ENCODE measurements at regions not wholly inside any gene's neighbourhood (a gene's known extent, or its start where the extent isn't known, plus 50 kb on each side); places are given as distances from the start of the nearest gene placed in this dataset.

DNA sequence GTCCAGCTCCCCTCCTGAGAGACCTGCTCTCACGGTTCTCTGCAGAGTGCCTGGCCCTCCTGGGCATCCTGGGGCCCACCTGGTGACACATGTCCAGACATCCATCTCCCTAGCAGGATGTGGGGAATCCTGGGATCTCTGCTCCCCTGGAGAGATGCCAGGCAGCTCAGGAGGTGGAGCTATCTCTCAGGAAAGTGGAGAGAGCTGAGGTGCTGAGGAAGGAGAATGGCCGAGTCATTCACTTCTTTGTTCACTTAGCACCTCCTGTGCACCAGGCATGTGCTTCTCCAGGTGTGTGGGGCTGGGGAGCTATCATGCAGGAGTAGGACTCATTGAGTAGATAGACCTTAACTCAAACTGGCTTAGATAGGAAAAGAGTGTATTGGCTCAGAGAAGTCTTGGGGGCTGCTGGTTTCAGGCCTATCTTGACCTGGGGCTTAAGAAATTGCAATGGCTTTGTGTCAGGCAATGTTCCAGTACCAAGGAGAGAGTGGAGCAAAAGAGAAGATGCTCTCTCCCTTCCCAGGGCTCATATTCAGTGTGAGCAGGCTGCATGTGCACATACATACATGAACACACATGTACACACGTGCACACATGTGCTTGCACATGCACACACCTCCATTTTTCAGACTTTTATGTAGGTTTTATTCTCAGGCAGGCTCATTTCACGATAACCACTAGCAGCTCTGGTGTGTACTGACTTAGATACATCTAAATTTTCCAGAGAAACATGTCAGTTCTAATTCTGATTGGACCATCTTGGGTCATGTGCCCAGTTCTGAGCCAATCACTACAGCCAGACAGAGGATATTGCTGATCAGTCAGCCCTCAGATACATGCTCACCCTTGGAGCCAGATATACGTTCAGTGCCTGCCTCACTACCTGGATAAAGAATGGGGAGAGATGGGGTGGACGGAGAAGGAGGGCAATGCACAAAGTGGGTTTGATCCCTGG lies 437.6 kb downstream of the PTPRU start:
- ChIA-PET POLR2A (ENCODE audit: low non-redundant PET) (no interaction called here), CTCF (interaction anchor here (0.7 to 0.8 kb wide), 3 partner anchors 11 to 1106 kb away, joined by 3 to 7 read pairs (median 6); no protein-coding TSS in a partner anchor)

DNA sequence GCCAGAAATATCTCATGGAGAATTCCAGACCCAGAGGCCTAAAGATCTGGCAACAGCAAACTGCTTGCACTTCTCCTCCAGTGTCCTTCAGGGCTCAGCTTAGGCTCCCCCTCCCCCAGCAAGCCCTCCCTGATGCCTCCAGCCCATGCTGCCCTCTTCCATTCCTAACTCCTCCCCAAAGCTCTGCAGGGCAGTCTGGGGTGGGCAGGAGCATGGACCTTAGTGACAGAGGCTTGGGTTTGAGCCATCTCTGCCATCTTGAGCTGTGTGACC lies 436.8 kb downstream of the PTPRU start:
- POLR2A ChIA-PET (ENCODE audit: low non-redundant PET): no interaction called here

More for the DNA sequence above, 437.6 kb downstream of the PTPRU start:
- DNase-seq (ENCODE audit: low spot score): no peak
- no peak overlapping the region for H3K27ac ChIP-seq
- TF ChIP-seq, protein P1, sequence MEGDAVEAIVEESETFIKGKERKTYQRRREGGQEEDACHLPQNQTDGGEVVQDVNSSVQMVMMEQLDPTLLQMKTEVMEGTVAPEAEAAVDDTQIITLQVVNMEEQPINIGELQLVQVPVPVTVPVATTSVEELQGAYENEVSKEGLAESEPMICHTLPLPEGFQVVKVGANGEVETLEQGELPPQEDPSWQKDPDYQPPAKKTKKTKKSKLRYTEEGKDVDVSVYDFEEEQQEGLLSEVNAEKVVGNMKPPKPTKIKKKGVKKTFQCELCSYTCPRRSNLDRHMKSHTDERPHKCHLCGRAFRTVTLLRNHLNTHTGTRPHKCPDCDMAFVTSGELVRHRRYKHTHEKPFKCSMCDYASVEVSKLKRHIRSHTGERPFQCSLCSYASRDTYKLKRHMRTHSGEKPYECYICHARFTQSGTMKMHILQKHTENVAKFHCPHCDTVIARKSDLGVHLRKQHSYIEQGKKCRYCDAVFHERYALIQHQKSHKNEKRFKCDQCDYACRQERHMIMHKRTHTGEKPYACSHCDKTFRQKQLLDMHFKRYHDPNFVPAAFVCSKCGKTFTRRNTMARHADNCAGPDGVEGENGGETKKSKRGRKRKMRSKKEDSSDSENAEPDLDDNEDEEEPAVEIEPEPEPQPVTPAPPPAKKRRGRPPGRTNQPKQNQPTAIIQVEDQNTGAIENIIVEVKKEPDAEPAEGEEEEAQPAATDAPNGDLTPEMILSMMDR (conservative IDR thresholded peaks at IDR 0.05; ENCODE audit: low read depth): no peak

DNA sequence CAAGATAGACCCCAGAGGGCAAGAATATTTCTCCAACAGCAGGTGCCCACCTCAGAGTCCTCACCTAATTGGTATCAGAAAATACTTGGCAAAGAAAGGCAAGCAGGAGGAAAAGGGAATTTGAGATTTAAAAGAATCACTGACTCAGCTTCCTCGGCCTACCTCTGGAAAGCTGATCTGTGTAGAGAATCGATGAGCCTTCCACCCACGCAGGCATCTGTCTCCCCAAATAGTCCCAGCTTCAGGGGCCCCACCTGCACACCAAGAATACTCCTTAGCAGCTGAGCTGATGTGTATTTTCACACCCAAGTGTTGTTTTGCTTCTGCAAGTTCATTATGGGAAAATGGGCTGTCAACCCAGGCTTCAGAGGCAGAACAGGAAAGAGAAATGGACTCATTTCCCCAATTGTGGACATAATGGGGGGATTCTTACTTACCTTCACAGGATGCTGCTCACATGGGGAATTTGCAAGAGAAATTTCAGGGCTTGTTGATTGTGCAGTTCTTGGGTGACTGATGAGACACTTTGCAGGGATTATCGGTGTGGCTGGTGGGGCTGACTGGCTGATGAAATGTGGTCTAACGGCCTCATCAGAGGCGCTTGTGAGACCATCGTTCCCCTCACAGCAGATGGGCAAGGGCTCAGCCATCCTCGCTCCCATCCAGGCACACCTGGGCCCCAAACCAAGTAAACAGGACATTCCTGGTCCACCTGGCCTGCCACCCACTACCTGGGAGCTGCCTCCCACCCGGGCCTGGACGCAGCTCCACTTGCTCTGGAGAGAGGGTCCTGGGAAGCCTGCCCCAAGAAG lies 436.3 kb downstream of the PTPRU start:
- ChIA-PET CTCF (interaction anchor here (0.6 kb wide), 1 partner anchor 35 kb away, joined by 3 read pairs; no protein-coding TSS in a partner anchor), POLR2A (ENCODE audit: low non-redundant PET) (no interaction called here)
- DNase-seq (ENCODE audit: low spot score): no peak
- TF ChIP-seq, protein P1 (conservative IDR thresholded peaks at IDR 0.05; ENCODE audit: low read depth): no peak
- H3K27ac ChIP-seq: no peak overlapping the region

More for the DNA sequence above, 436.8 kb downstream of the PTPRU start:
- CTCF ChIA-PET: interaction anchor here (0.6 kb wide), 1 partner anchor 36 kb away, joined by 3 read pairs; no protein-coding TSS in a partner anchor
- no peak for DNase-seq (ENCODE audit: low spot score)
- H3K27ac ChIP-seq: no peak overlapping the region
- TF ChIP-seq, protein P1 (conservative IDR thresholded peaks at IDR 0.05; ENCODE audit: low read depth): no peak

DNA sequence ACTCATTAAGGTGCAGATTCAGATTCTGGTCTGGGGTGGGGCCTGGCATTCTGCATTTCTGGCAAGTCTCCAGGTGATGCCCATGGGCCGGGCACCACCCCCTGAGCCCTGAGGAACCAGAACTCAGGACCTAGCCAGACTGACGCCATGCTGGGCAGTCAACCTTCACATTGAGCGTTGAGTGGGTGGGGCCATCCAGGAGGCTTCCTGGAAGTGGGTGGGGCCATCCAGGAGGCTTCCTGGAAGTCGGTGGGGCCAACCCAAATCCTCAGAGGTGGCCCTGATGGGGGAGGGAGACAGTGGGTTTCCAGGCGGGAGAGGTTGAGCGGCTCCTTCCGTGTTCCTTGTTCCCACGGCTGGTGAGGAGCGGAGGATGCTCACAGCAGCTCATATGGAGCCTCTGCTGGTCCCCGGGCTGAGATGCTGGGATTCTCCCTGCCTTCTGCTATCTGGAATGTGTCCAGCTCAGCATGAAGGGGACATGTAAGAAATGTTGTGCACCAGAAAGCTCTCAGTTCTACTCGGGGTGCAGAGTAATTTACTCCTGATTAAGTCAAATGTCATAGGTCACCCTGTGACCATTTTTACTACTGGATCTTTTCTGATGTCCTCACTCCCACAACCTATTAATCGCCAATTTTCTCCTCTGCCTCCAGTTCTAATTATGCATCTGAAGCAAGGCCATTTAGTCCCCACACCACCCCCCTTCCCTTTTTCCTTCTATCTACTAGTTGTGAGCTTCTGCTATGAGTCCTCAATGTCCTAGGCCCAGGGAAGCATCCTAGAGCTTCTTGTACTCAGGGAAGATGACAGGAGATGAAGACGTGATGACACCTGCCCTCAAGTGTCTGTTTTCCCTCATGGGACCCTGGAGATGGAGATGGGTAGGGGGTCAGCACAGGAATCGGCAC lies 435.4 kb downstream of the PTPRU start:
- H3K27ac ChIP-seq: no peak overlapping the region
- TF ChIP-seq, protein P1 (conservative IDR thresholded peaks at IDR 0.05; ENCODE audit: low read depth): no peak
- CTCF ChIA-PET: no interaction called here

DNA sequence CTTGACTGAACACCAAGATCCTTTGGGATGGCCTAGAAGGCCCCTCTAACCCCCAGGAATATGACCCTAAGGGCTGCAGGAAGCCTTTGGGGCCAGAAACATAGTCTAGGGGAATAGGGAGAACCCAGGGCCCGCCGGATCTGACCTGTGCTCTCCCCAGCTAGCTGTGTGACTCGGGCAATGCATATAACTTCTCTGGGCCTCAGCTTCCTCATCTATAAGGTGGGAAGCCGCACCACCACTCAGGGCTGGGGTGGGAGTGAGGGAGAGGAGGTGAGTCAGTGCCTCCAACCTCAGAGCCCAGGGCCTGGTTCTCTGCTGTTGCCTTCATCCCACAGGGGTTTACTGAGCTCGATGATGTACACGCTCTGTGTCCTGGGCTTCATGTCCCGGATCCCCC lies 434.4 kb downstream of the PTPRU start:
- TF ChIP-seq, protein P1 (conservative IDR thresholded peaks at IDR 0.05; ENCODE audit: low read depth): no peak
- no peak overlapping the region for H3K27ac ChIP-seq
- ChIA-PET POLR2A (ENCODE audit: low non-redundant PET) (no interaction called here), CTCF (interaction anchor here (0.7 kb wide), 1 partner anchor 1478 kb away, joined by 3 read pairs; no protein-coding TSS in a partner anchor)
- no peak for DNase-seq (ENCODE audit: low spot score)

More for the DNA sequence above, 435.4 kb downstream of the PTPRU start:
- POLR2A ChIA-PET (ENCODE audit: low non-redundant PET): no interaction called here
- DNase-seq (ENCODE audit: low spot score): no peak

Measured in RWPE1 (cell line).